Colonic mucosa (tissue), 4 donors: ENCODE measurements at regions not wholly inside any gene's neighbourhood (a gene's known extent, or its start where the extent isn't known, plus 50 kb on each side); places are given as distances from the start of the nearest gene placed in this dataset.

Experiments used
- DNase-seq: peaks from one replicate; pipeline ENCODE4 v3.0.0-alpha.2; 2020
- H3K27ac ChIP-seq: fragments of 200-600 bp; one replicate; pipeline ENCODE4 v1.8.0; 2021
- H3K27me3 ChIP-seq: fragments of 200-600 bp; one replicate; pipeline ENCODE4 v1.8.0; 2021
- H3K36me3 ChIP-seq: fragments of 200-600 bp; one replicate; pipeline ENCODE4 v1.8.0; 2021
- H3K4me1 ChIP-seq: fragments of 200-600 bp; one replicate; pipeline ENCODE4 v1.8.0; 2021; ENCODE audit warnings: mild to moderate bottlenecking
- H3K4me3 ChIP-seq: fragments of 200-600 bp; one replicate; pipeline ENCODE4 v1.8.0; 2021
- H3K9ac ChIP-seq, 2 donors: one replicate each; pipeline ENCODE4 v1.7.0; 2013; ENCODE audit warnings: control low read depth in 2 of 2, low read depth in 2 of 2, low read length in 2 of 2
- H3K9me3 ChIP-seq: fragments of 200-600 bp; one replicate; pipeline ENCODE4 v1.8.0; 2021
- CTCF ChIP-seq: fragments of 200-600 bp; IDR thresholded peaks from one replicate; pipeline ENCODE4 v1.8.0; 2022; ENCODE audit warnings: antibody characterized with exemption, mild to moderate bottlenecking
- intact Hi-C: fragments of 100-400 bp; cut with DNase I; formaldehyde crosslinking; loops from one replicate; pipeline ENCODE4 v1.14.1; 2022
- donor health status: healthy.
- donor health status: DM: no; HTN: no; CAD: no.
- donor health status: DM: no; HTN: no; CAD: no.

- TF ChIP-seq CTCF: no peak
- no peak overlapping the region for H3K27ac ChIP-seq
- intact Hi-C loops: no loop called here
Measured at GRCh38 chr12:124689631-124690030, 122.2 kb upstream of the NCOR2 start.

GRCh38 chr12:124688356-124688992 is 121.1 kb upstream of the NCOR2 start:
- Histone ChIP-seq H3K27me3 (no peaks in the 10 kb centered on the region), H3K4me3 (no peak overlapping the region), H3K4me1 (no peaks in the 10 kb centered on the region), H3K9me3 (no peaks in the 10 kb centered on the region), H3K9ac (no peak overlapping the region), H3K36me3 (no peaks in the 10 kb centered on the region), H3K27ac (no peak overlapping the region)
- no peak for DNase-seq
- intact Hi-C loops: no loop called here
- no peak for TF ChIP-seq CTCF

More at GRCh38 chr12:124689631-124690030, 122.2 kb upstream of the NCOR2 start:
- H3K4me3 ChIP-seq: no peak overlapping the region
- H3K9me3 ChIP-seq: no peaks in the 10 kb centered on the region
- no peaks in the 10 kb centered on the region for H3K36me3 ChIP-seq
- H3K27me3 ChIP-seq: no peaks in the 10 kb centered on the region
- DNase-seq: no peak
- no peaks in the 10 kb centered on the region for H3K4me1 ChIP-seq
- H3K9ac ChIP-seq: no peak overlapping the region

GRCh38 chr12:124687917-124688316 is 120.5 kb upstream of the NCOR2 start:
- Histone ChIP-seq H3K27me3 (no peaks in the 10 kb centered on the region), H3K9me3 (no peaks in the 10 kb centered on the region), H3K27ac (no peak overlapping the region), H3K4me3 (no peak overlapping the region), H3K9ac (no peak overlapping the region), H3K4me1 (no peaks in the 10 kb centered on the region), H3K36me3 (no peaks in the 10 kb centered on the region)
- intact Hi-C loops: no loop called here
- TF ChIP-seq CTCF: no peak
- peak; percentile 26 for DNase-seq

- TF ChIP-seq CTCF: no peak
- H3K27me3 ChIP-seq: no peaks in the 10 kb centered on the region
- H3K9me3 ChIP-seq: no peaks in the 10 kb centered on the region
- H3K4me3 ChIP-seq: no peak overlapping the region
- no peak for DNase-seq
- no peak overlapping the region for H3K27ac ChIP-seq
- intact Hi-C loops: no loop called here
- H3K36me3 ChIP-seq: no peaks in the 10 kb centered on the region
- H3K4me1 ChIP-seq: no peaks in the 10 kb centered on the region
- H3K9ac ChIP-seq: no peak overlapping the region
Measured at GRCh38 chr12:124687174-124687902, 119.9 kb upstream of the NCOR2 start.

- no peak for TF ChIP-seq CTCF
- DNase-seq: no peak
- Histone ChIP-seq H3K36me3 (no peaks in the 10 kb centered on the region), H3K27me3 (no peaks in the 10 kb centered on the region), H3K27ac (no peak overlapping the region), H3K9me3 (no peaks in the 10 kb centered on the region), H3K4me1 (no peaks in the 10 kb centered on the region), H3K4me3 (no peak overlapping the region), H3K9ac (no peak overlapping the region)
- intact Hi-C loops: no loop called here
Measured at GRCh38 chr12:124686370-124687173, 119.2 kb upstream of the NCOR2 start.
